Epithelial cell of proximal tubule (primary cell): ENCODE measurements at regions not wholly inside any gene's neighbourhood (a gene's known extent, or its start where the extent isn't known, plus 50 kb on each side); places are given as distances from the start of the nearest gene placed in this dataset.

Source experiments
- DNase-seq: peaks from one replicate; pipeline ENCODE4 v3.0.0-alpha.2; 2011; ENCODE audit warnings: low read depth
- H3K4me3 ChIP-seq: 2 replicates; pipeline ENCODE4 v1.5.1; 2011; ENCODE audit warnings: low read depth, mild to moderate bottlenecking, low read length
- TF ChIP-seq, protein P1 (sequence below): conservative IDR thresholded peaks from 2 replicates; pipeline ENCODE4 v1.5.1; 2012; ENCODE audit warnings: low read depth, mild to moderate bottlenecking, low read length

DNA sequence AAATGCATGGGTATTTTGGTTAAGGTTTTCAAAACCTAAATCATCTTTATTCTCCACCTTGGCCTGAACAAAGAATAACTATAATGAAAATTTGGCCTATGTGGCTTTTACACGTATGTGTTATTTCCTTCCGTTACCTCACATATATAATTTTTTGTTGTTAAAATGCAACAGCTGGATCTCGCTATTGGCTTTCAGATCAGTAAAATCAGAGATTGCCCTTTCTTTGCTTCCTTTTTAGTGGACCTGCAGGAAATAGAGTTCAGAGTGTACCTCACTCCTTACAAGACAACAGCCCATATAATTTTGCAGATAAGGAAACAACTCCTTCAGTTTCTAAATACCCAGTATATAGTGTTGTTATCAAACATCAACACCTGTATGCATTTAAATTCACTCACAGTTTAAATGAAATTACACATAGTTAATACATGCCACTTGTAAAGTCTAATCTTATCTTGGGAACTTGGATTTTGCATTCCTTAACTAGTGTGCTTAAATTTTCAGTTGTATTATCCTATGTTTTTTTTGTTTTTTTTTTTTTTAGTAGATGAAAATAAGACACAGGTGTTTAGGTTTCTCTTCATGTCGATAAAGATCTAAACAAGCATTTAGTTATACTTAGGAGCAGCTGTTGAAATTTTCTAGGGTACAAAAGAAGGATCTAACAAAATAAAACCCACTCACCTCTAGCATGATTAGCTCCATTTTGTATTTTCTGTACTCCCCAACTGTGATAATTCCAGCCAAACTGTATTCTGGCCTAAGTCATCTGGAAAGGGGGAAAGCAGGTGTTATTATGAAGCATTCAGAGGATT, 96.2 kb upstream of the SPRY1 start:
- no peak overlapping the region for H3K4me3 ChIP-seq
- TF ChIP-seq, protein P1, sequence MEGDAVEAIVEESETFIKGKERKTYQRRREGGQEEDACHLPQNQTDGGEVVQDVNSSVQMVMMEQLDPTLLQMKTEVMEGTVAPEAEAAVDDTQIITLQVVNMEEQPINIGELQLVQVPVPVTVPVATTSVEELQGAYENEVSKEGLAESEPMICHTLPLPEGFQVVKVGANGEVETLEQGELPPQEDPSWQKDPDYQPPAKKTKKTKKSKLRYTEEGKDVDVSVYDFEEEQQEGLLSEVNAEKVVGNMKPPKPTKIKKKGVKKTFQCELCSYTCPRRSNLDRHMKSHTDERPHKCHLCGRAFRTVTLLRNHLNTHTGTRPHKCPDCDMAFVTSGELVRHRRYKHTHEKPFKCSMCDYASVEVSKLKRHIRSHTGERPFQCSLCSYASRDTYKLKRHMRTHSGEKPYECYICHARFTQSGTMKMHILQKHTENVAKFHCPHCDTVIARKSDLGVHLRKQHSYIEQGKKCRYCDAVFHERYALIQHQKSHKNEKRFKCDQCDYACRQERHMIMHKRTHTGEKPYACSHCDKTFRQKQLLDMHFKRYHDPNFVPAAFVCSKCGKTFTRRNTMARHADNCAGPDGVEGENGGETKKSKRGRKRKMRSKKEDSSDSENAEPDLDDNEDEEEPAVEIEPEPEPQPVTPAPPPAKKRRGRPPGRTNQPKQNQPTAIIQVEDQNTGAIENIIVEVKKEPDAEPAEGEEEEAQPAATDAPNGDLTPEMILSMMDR, result no peak
- DNase-seq, result no peak

DNA sequence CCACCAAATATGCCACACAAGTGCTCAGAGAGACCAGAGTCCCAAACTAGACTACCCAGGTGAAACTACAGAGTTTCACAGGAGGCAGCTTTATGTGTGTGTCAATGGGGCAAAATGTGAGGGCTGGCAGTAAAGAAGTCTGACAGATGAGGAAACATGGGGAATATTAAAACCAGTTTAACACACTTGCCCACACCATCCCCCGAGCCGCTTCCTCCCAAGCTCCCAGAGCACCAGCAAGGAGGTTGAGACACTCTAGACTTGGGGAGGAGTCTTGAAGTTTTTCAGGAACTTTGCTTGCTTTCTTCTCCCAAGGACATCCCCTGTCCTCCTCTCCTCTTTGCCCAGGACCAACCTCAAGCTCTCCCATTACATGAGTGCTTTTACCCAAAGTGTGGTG, 94.7 kb upstream of the SPRY1 start:
- TF ChIP-seq, protein P1, result no peak

DNA sequence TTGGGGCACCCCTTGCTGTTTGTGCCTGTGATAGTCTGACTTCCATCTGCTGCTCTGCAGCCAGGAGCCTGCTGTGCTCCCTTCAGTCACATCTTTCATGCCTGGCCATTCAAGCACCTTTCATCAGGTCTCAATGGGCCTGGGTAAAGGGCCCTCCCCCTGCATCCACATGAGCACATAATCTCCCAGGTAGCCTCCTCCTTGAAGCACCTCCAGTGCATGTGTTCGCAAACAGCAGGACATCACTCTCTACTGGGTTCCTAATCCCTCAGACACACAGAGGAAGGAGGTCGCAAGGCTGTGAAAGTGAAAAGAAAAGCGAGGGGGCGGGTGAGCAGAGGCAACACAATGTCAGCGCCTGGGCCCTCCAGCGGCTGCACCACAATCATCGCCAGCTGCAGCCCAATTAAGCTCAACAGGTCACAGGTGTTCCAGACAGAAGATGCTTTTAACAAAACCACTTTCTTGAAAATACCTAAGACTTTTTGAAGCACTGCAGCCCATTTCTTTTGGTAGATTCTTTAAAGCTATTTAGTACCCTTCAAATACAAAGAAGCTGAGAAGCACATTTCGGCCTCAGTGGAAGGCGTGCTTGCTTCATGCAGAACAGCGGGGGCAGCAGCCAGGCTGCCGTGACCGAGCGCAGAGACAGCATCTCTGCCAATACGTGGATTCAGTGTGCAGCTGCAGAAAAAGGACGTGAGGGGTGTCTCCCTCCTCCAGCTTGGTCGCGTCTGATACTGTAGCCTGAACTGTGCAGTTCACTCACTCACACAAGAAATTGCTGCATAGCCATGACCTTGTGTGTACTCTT, 92.2 kb upstream of the SPRY1 start:
- TF ChIP-seq, protein P1, result no peak
- H3K4me3 ChIP-seq, result no peak overlapping the region
- DNase-seq, result no peak

More for the DNA sequence above, 94.7 kb upstream of the SPRY1 start:
- DNase-seq, result no peak
- no peak overlapping the region for H3K4me3 ChIP-seq

DNA sequence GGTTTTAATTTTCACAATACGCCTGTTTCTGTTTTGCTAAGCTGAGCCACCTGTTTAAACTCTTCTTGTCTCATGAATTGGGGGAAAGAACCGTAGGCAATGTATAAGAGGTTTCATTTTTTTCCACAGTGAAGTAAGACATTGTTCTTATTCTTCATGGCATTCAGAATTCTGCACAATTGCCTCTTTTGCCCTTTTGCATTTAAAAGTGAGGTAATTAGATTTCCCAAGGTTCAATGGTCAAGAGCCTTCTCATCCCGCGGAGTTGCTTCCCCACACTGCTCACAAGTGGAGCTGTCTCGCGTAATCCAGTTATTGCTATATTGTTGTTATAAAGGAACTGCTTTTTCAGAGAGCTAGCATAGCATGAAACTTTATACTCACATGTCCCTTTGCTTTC, 90.9 kb upstream of the SPRY1 start:
- TF ChIP-seq, protein P1, result no peak
- no peak overlapping the region for H3K4me3 ChIP-seq
- DNase-seq, result no peak

DNA sequence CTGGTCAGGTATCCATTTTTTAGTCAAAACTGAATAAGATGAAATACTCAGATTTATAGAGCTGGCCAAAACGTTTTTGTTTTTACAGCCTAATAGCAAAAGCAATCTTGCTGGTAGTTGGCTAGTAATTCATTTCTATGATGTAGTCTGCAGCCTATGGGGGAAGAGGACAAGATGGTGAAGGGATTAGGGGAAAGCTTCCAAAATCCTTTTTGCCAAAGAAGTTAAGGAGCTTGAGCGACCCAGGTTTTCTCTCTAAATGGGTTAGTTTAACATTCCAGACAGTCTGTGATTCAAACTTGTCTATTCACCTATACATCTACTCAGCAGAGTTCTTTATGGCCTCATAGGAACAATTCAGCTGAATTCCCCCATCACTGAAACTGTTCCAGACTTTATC, 89.8 kb upstream of the SPRY1 start:
- no peak overlapping the region for H3K4me3 ChIP-seq
- TF ChIP-seq, protein P1, result no peak
- DNase-seq, result no peak

DNA sequence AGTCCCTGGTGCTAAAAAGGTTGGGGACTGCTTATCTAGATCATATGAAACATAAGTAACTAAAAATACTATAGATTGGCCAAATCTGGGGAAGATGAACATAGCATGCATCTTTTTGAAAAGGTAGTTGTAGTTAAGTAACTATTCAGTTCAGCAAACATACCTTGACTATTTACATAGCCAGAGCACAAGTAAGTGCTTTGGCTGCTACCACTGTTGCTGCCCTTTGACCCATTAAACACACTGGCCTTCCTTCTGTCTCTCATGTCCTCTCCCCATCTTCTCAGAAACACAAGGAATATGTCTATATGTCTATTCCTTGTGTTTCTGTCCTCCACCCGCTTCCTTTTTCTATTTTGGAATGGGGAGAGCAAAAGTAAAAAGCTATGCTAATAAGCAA, 87.9 kb upstream of the SPRY1 start:
- TF ChIP-seq, protein P1, result no peak
- DNase-seq, result no peak
- no peak overlapping the region for H3K4me3 ChIP-seq
